HepG2 (cell line): ENCODE measurements at regions not wholly inside any gene's neighbourhood (a gene's known extent, or its start where the extent isn't known, plus 50 kb on each side); places are given as distances from the start of the nearest gene placed in this dataset.
"Not testable (repeated sequence)": the region's sequence is repeated elsewhere in the genome, so short reads cannot be mapped to it uniquely, and the experiment has no call there.

Source experiments
- CTCF ChIP-seq: sonication (generic); formaldehyde crosslinking; IDR thresholded peaks from 2 replicates; pipeline ENCODE4 v1.5.0; 2020; ENCODE audit warnings: mild to moderate bottlenecking, missing genetic modification reagents, moderate library complexity
- HCFC1 ChIP-seq: fragments of 150-350 bp; IDR thresholded peaks from 2 replicates; pipeline ENCODE4 v1.6.1; 2014; ENCODE audit warnings: low read depth, low read length
- HNRNPUL1 ChIP-seq: fragments of 200-400 bp; formaldehyde crosslinking; IDR thresholded peaks from 2 replicates; pipeline ENCODE4 v1.6.1; 2017; ENCODE audit warnings: low read depth, mild to moderate bottlenecking, low read length, moderate library complexity
- KLF6 ChIP-seq: IDR thresholded peaks from 2 replicates; pipeline ENCODE4 v1.8.0; 2016; ENCODE audit warnings: missing biosample characterization, missing genetic modification reagents
- MTA3 ChIP-seq: sonication (generic); formaldehyde crosslinking; IDR thresholded peaks from 2 replicates; pipeline ENCODE4 v1.4.0; 2020; ENCODE audit warnings: missing genetic modification reagents
- PATZ1 ChIP-seq: sonication (generic); formaldehyde crosslinking; IDR thresholded peaks from 2 replicates; pipeline ENCODE4 v1.4.0; 2020; ENCODE audit warnings: missing genetic modification reagents
- SMAD1 ChIP-seq: sonication (generic); formaldehyde crosslinking; IDR thresholded peaks from 2 replicates; pipeline ENCODE4 v1.4.0; 2020; ENCODE audit warnings: missing genetic modification reagents, low read depth, mild to moderate bottlenecking, borderline replicate concordance
- TAF1 ChIP-seq: sonication (generic); formaldehyde crosslinking; IDR thresholded peaks from 2 replicates; pipeline ENCODE4 v1.4.0; 2020; ENCODE audit warnings: missing genetic modification reagents
- XRCC5 ChIP-seq: fragments of 200-400 bp; formaldehyde crosslinking; optimal IDR thresholded peaks from 2 replicates; pipeline ENCODE3; 2017; ENCODE audit warnings: mild to moderate bottlenecking, low read length
- ZFP36 ChIP-seq: fragments of 150-350 bp; IDR thresholded peaks from 2 replicates; pipeline ENCODE4 v1.6.1; 2018; ENCODE audit warnings: borderline replicate concordance, low read length, low read depth; ENCODE audit not compliant: partially characterized antibody
- ZNF20 ChIP-seq: sonication (generic); formaldehyde crosslinking; IDR thresholded peaks from 2 replicates; pipeline ENCODE4 v1.4.0; 2020; ENCODE audit warnings: mild to moderate bottlenecking, moderate library complexity, missing genetic modification reagents
- ZNF841 ChIP-seq: sonication (generic); formaldehyde crosslinking; IDR thresholded peaks from 2 replicates; pipeline ENCODE4 v1.8.1; 2023; ENCODE audit warnings: missing genetic modification reagents, borderline replicate concordance

GRCh38 chr15:44900796-44901195, 55.7 kb upstream of the TERB2 start:
- not testable (repeated sequence) for TF ChIP-seq ZFP36; ZNF841 (CRISPR knock-in tag); CTCF (CRISPR knock-in tag); HCFC1; XRCC5; MTA3 (CRISPR knock-in tag); SMAD1; KLF6 (CRISPR knock-in tag); PATZ1 (CRISPR knock-in tag); HNRNPUL1; ZNF20; TAF1 (CRISPR knock-in tag)
